ENCODE measurements at regions not wholly inside any gene's neighbourhood (a gene's known extent, or its start where the extent isn't known, plus 50 kb on each side); places are given as distances from the start of the nearest gene placed in this dataset.

DNA sequence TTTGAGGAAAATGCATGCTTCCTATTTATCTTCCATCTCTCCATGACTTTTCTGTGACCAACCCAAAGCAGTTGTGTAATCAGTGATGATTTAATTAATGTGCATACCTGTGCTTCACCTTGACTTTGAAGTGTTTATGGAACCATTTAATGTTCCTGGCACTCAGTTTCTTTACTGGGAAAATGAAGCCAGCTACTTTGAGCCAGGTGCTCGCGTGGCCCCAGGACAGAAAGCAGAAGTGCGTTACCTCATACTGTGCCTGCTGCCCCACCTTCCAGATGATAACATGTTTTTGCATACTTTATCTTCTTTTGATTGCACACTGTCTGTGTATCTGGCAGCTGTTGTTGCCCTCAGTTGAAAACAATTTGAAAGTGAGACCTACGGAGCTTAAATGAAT lies 61.3 kb downstream of the PMAIP1 start:
- H3K23me2 ChIP-seq (ENCODE audit: low read depth, low read length), result no peaks in the 10 kb centered on the region
- ChIA-PET POLR2A (ENCODE audit: partially characterized antibody) (no interaction called here), CTCF (ENCODE audit: partially characterized antibody) (interaction anchor here (0.8 to 1.2 kb wide), 3 partner anchors 15 to 27 kb away, joined by 3 read pairs; no protein-coding TSS in a partner anchor)
- H3K36me3 ChIP-seq (ENCODE audit: control insufficient read depth in 2 of 4, insufficient read depth in 4 of 4, low read length in 3 of 4), result no peaks in the 10 kb centered on the region
- no peak overlapping the region for H3K4me2 ChIP-seq (ENCODE audit: insufficient read depth in 1 of 2, low read depth in 2 of 2, low read length in 2 of 2)
- H3K27me3 ChIP-seq (replicated peaks in 1 of 4; ENCODE audit: control insufficient read depth in 3 of 4, extremely low read depth in 1 of 4, insufficient read depth in 3 of 4, low read length in 3 of 4), result no peaks in the 10 kb centered on the region
- no peak overlapping the region for H3K9ac ChIP-seq (replicated peaks in 1 of 4; ENCODE audit: extremely low read depth in 1 of 4, low read depth in 3 of 4, low read length in 3 of 4)
- no peak overlapping the region for H3K14ac ChIP-seq (ENCODE audit: insufficient read length)
- H2AK5ac ChIP-seq (ENCODE audit: low read depth, low read length), result no peak overlapping the region
- no peaks in the 10 kb centered on the region for H3K9me3 ChIP-seq (ENCODE audit: insufficient read depth in 2 of 2, low read depth in 1 of 2, low read length in 1 of 2)
- H3K79me1 ChIP-seq (ENCODE audit: low read depth, low read length), result no peaks in the 10 kb centered on the region
- TF ChIP-seq TCF12 (IDR thresholded peaks at IDR 0.05; ENCODE audit: low read depth, low read length), result no peak
- no peak for TF ChIP-seq SUZ12 (IDR thresholded peaks at IDR 0.05; ENCODE audit: low read length)
- TF ChIP-seq TBP (IDR thresholded peaks at IDR 0.05; ENCODE audit: low read depth, low read length), result no peak
- TF ChIP-seq NANOG (IDR thresholded peaks at IDR 0.05; ENCODE audit: insufficient read depth, low read depth, low read length, poor library complexity, severe bottlenecking), result no peak
- no peak for TF ChIP-seq ASH2L (IDR thresholded peaks at IDR 0.05; ENCODE audit: low read length)
- TF ChIP-seq POLR2AphosphoS5 (IDR thresholded peaks at IDR 0.05; ENCODE audit: low read depth, low read length), result no peak
- no peak for TF ChIP-seq EGR1 (IDR thresholded peaks at IDR 0.05; ENCODE audit: borderline replicate concordance, low read depth, low read length)
- no peak for TF ChIP-seq CTBP2 (IDR thresholded peaks at IDR 0.05; ENCODE audit: borderline replicate concordance, insufficient read depth, insufficient read length, low read length)
- TF ChIP-seq SIX5 (IDR thresholded peaks at IDR 0.05; ENCODE audit: low read depth, low read length), result no peak
- TF ChIP-seq CBX8 (IDR thresholded peaks at IDR 0.05; ENCODE audit: borderline replicate concordance, low read depth, low read length), result no peak
- no peaks in the 10 kb centered on the region for H4K20me1 ChIP-seq (replicated peaks in 1 of 2; ENCODE audit: control insufficient read depth in 1 of 2, insufficient read depth in 2 of 2, low read length in 2 of 2)
- no peak overlapping the region for H2BK15ac ChIP-seq (ENCODE audit: low read length)
- H4K91ac ChIP-seq (replicated peaks; ENCODE audit: insufficient read length, low read length), result no peak overlapping the region
- H3K23ac ChIP-seq (ENCODE audit: insufficient read length), result no peak overlapping the region
- no peak overlapping the region for H4K8ac ChIP-seq (ENCODE audit: extremely low read depth, insufficient read depth, low read length)
- H3K27ac ChIP-seq (ENCODE audit: low read depth, low read length), result no peak overlapping the region
- no peak overlapping the region for H3K18ac ChIP-seq (ENCODE audit: extremely low read depth, low read length)
- H2BK5ac ChIP-seq (ENCODE audit: low read depth, low read length), result no peak overlapping the region
- no peak overlapping the region for H2BK12ac ChIP-seq (ENCODE audit: low read depth, low read length)
- DNase-seq (ENCODE audit: low read depth in 1 of 2, low spot score in 2 of 2), result no peak
- 92% methylated on average over 4 of the region's 4 CpGs; no CpG with 5 or more reads in 1 of the 2 experiments for WGBS, 2 experiments (ENCODE audit: extremely low coverage in 1 of 2, insufficient coverage in 1 of 2, insufficient read length in 1 of 2, insufficient replicate concordance in 2 of 2, low coverage in 1 of 2, low lambda C conversion rate in 2 of 2, missing lambda C conversion rate in 1 of 2)
- H3K79me2 ChIP-seq (ENCODE audit: control insufficient read depth in 1 of 2, insufficient read depth in 2 of 2, low read length in 2 of 2), result no peaks in the 10 kb centered on the region
- no peak overlapping the region for H3K4ac ChIP-seq (replicated peaks; ENCODE audit: insufficient read length, low read depth, low read length)
- no peak overlapping the region for H2AFZ ChIP-seq (ENCODE audit: low read length)
- no peak overlapping the region for H4K5ac ChIP-seq (ENCODE audit: insufficient read length, low read depth, low read length)
- no peak overlapping the region for H3K56ac ChIP-seq (replicated peaks; ENCODE audit: insufficient read length, low read depth, low read length)
- no peak overlapping the region for H2BK20ac ChIP-seq (ENCODE audit: low read length)
- H3K4me1 ChIP-seq (replicated peaks in 1 of 4; ENCODE audit: control insufficient read depth in 3 of 4, insufficient read depth in 4 of 4, low read length in 3 of 4), result no peaks in the 10 kb centered on the region
- H2BK120ac ChIP-seq (replicated peaks; ENCODE audit: low read depth, low read length), result no peak overlapping the region
- no peak for FAIRE-seq
- H3K4me3 ChIP-seq (ENCODE audit: extremely low read depth in 1 of 4, insufficient read depth in 2 of 4, low read depth in 3 of 4, low read length in 4 of 4), result no peak overlapping the region

Measured in H1 (cell line).